H9 (cell line): ENCODE measurements at regions not wholly inside any gene's neighbourhood (a gene's known extent, or its start where the extent isn't known, plus 50 kb on each side); places are given as distances from the start of the nearest gene placed in this dataset.
"Not testable (repeated sequence)": the region's sequence is repeated elsewhere in the genome, so short reads cannot be mapped to it uniquely, and the experiment has no call there.

Experiments
- DNase-seq: peaks from one replicate; pipeline ENCODE4 v3.0.0-alpha.2; 2017
- H2AFZ ChIP-seq: one replicate; pipeline ENCODE4 v1.6.1; 2013; ENCODE audit warnings: mild to moderate bottlenecking, low read length, control low read depth, moderate library complexity
- H2AK5ac ChIP-seq: 2 replicates; pipeline ENCODE4 v1.6.1; 2013; ENCODE audit warnings: low read length, control low read depth, mixed read lengths; ENCODE audit not compliant: insufficient read length
- H2BK120ac ChIP-seq: one replicate; pipeline ENCODE4 v1.6.1; 2013; ENCODE audit warnings: low read depth, mild to moderate bottlenecking, low read length, control low read depth, inconsistent platforms; ENCODE audit not compliant: poor library complexity, severe bottlenecking
- H2BK12ac ChIP-seq: 2 replicates; pipeline ENCODE4 v1.6.1; 2013; ENCODE audit warnings: low read length, control low read depth, mixed read lengths, low read depth; ENCODE audit not compliant: insufficient read length
- H2BK15ac ChIP-seq: 2 replicates; pipeline ENCODE4 v1.6.1; 2013; ENCODE audit warnings: low read depth, low read length, control low read depth
- H2BK20ac ChIP-seq: one replicate; pipeline ENCODE4 v1.6.1; 2013; ENCODE audit warnings: low read depth, mild to moderate bottlenecking, low read length, control low read depth, inconsistent platforms; ENCODE audit not compliant: poor library complexity, severe bottlenecking
- H2BK5ac ChIP-seq: 2 replicates; pipeline ENCODE4 v1.6.1; 2013; ENCODE audit warnings: low read length, control low read depth, mixed read lengths; ENCODE audit not compliant: insufficient read length
- H3K14ac ChIP-seq: 2 replicates; pipeline ENCODE4 v1.6.1; 2013; ENCODE audit warnings: low read length, control low read depth; ENCODE audit not compliant: insufficient read depth
- H3K18ac ChIP-seq: 2 replicates; pipeline ENCODE4 v1.6.1; 2013; ENCODE audit warnings: low read depth, mild to moderate bottlenecking, mixed read lengths, low read length, control low read depth; ENCODE audit not compliant: insufficient read length
- H3K23ac ChIP-seq: 2 replicates; pipeline ENCODE4 v1.6.1; 2013; ENCODE audit warnings: low read length, control low read depth, mixed read lengths, low read depth; ENCODE audit not compliant: insufficient read length
- H3K23me2 ChIP-seq: 2 replicates; pipeline ENCODE4 v1.6.1; 2013; ENCODE audit warnings: low read depth, mild to moderate bottlenecking, mixed read lengths, low read length, control low read depth; ENCODE audit not compliant: insufficient read length, poor library complexity, severe bottlenecking
- H3K27ac ChIP-seq: 2 replicates; pipeline ENCODE4 v1.5.1; 2013; ENCODE audit warnings: low read length, control low read depth, mixed read lengths, low read depth; ENCODE audit not compliant: insufficient read length
- H3K27me3 ChIP-seq: 2 replicates; pipeline ENCODE4 v1.6.1; 2013; ENCODE audit warnings: low read length, control low read depth, inconsistent platforms; ENCODE audit not compliant: insufficient read depth
- H3K4ac ChIP-seq: 2 replicates; pipeline ENCODE4 v1.6.1; 2013; ENCODE audit warnings: low read depth, mild to moderate bottlenecking, control low read depth, inconsistent platforms, low read length, moderate library complexity
- H3K4me1 ChIP-seq: 2 replicates; pipeline ENCODE4 v1.6.1; 2013; ENCODE audit warnings: low read length, control low read depth, inconsistent platforms; ENCODE audit not compliant: insufficient read depth
- H3K4me2 ChIP-seq: 2 replicates; pipeline ENCODE4 v1.6.1; 2013; ENCODE audit warnings: low read length, control low read depth, mixed read lengths; ENCODE audit not compliant: insufficient read length, insufficient read depth
- H3K56ac ChIP-seq: 2 replicates; pipeline ENCODE4 v1.6.1; 2013; ENCODE audit warnings: low read depth, mild to moderate bottlenecking, mixed read lengths, low read length, control low read depth; ENCODE audit not compliant: insufficient read length
- H3K79me1 ChIP-seq: 2 replicates; pipeline ENCODE4 v1.6.1; 2013; ENCODE audit warnings: low read depth, mild to moderate bottlenecking, moderate library complexity, low read length, control low read depth, inconsistent platforms; ENCODE audit not compliant: insufficient read depth, poor library complexity, severe bottlenecking
- H3K79me2 ChIP-seq: 2 replicates; pipeline ENCODE4 v1.6.1; 2013; ENCODE audit warnings: low read length, control low read depth, inconsistent platforms; ENCODE audit not compliant: insufficient read depth
- H3K9ac ChIP-seq: 2 replicates; pipeline ENCODE4 v1.6.1; 2013; ENCODE audit warnings: low read length, control low read depth, mixed read lengths; ENCODE audit not compliant: insufficient read length; ENCODE audit errors: extremely low read depth
- H3K9me3 ChIP-seq: one replicate; pipeline ENCODE4 v1.6.1; 2013; ENCODE audit warnings: low read depth, low read length, inconsistent platforms; ENCODE audit not compliant: control insufficient read depth
- H3T11ph ChIP-seq: one replicate; pipeline ENCODE4 v1.6.1; 2013; ENCODE audit warnings: mild to moderate bottlenecking, low read length, control low read depth, inconsistent platforms
- H4K20me1 ChIP-seq: one replicate; pipeline ENCODE4 v1.6.1; 2013; ENCODE audit not compliant: control insufficient read depth, insufficient read length, insufficient read depth
- H4K5ac ChIP-seq: 2 replicates; pipeline ENCODE4 v1.6.1; 2013; ENCODE audit warnings: low read depth, mild to moderate bottlenecking, mixed read lengths, low read length, control low read depth; ENCODE audit not compliant: insufficient read length
- H4K8ac ChIP-seq: replicated peaks from 2 replicates; pipeline ENCODE4 v1.6.1; 2013; ENCODE audit warnings: low read length, control low read depth, mixed read lengths, low read depth; ENCODE audit not compliant: insufficient read length
- H4K91ac ChIP-seq: 2 replicates; pipeline ENCODE4 v1.6.1; 2013; ENCODE audit warnings: low read depth, mild to moderate bottlenecking, moderate library complexity, mixed read lengths, low read length, control low read depth; ENCODE audit not compliant: insufficient read length
- H3K27ac Mint-ChIP-seq, 3 experiments: 2 replicates in 2 of 3; 3 replicates in 1 of 3; pipeline ENCODE4 v1.8.0; 2020 to 2021; ENCODE audit warnings: mixed read lengths in 3 of 3, mild to moderate bottlenecking in 1 of 3, moderate library complexity in 1 of 3
- H3K27me3 Mint-ChIP-seq: 2 replicates; pipeline ENCODE4 v1.8.0; 2021; ENCODE audit warnings: low read depth, mild to moderate bottlenecking, moderate library complexity, mixed read lengths
- H3K36me3 Mint-ChIP-seq, 3 experiments: 2 replicates in 2 of 3; 3 replicates in 1 of 3; pipeline ENCODE4 v1.8.0; 2020 to 2021; ENCODE audit warnings: low read depth in 3 of 3, mixed read lengths in 3 of 3; ENCODE audit not compliant: insufficient read depth in 1 of 3
- H3K4me1 Mint-ChIP-seq, 2 experiments: 2 replicates each; pipeline ENCODE4 v1.8.0; 2020; ENCODE audit warnings: mixed read lengths in 2 of 2
- H3K4me3 Mint-ChIP-seq, 2 experiments: 2 replicates in 1 of 2; 3 replicates in 1 of 2; pipeline ENCODE4 v1.8.0; 2020 to 2021; ENCODE audit warnings: mild to moderate bottlenecking in 2 of 2, mixed read lengths in 2 of 2, moderate library complexity in 1 of 2
- H3K9me3 Mint-ChIP-seq, 2 experiments: 2 replicates in 1 of 2; 3 replicates in 1 of 2; pipeline ENCODE4 v1.8.0; 2020; ENCODE audit warnings: mild to moderate bottlenecking in 2 of 2, mixed read lengths in 2 of 2, moderate library complexity in 1 of 2
- CTCF ChIP-seq: fragments of 200-600 bp; sonication (generic); conservative IDR thresholded peaks from 3 replicates; pipeline ENCODE4 v1.8.0; 2021; ENCODE audit warnings: antibody characterized with exemption, mild to moderate bottlenecking
- WGBS: extraction: QIAGEN DNeasy Blood & Tissue Kit; methylation state at CpG from one replicate; pipeline ENCODE4 v1.1.7; 2013; ENCODE audit warnings: missing lambda C conversion rate, low lambda C conversion rate, mixed read lengths; ENCODE audit not compliant: insufficient read length; ENCODE audit errors: extremely low coverage; 5-methylcytosine and 5-hydroxymethylcytosine counted together

- Histone ChIP-seq H3K9ac (no peak overlapping the region), H2BK12ac (no peak overlapping the region), H4K20me1 (no peaks in the 10 kb centered on the region), H2BK120ac (no peak overlapping the region), H3K79me2 (no peaks in the 10 kb centered on the region), H3K4me1 (no peaks in the 10 kb centered on the region), H3K23ac (no peak overlapping the region), H3K4me2 (no peak overlapping the region), H3K79me1 (no peaks in the 10 kb centered on the region), H3T11ph (no peak overlapping the region), H2BK20ac (no peak overlapping the region), H3K27me3 (no peaks in the 10 kb centered on the region), H3K23me2 (no peaks in the 10 kb centered on the region), H3K14ac (no peak overlapping the region), H2AK5ac (no peak overlapping the region), H2AFZ (no peak overlapping the region), H4K91ac (no peak overlapping the region), H2BK15ac (no peak overlapping the region), H3K4ac (no peak overlapping the region), H3K9me3 (peaks cover 42% of the 10 kb centered on the region), H3K27ac (no peak overlapping the region), H4K8ac (no peak overlapping the region), H2BK5ac (no peak overlapping the region), H3K56ac (no peak overlapping the region), H4K5ac (no peak overlapping the region), H3K18ac (no peak overlapping the region)
- Mint-ChIP-seq H3K36me3 (peaks cover 12 to 28% (median 26%) of the 10 kb centered on the region in 3 experiments; a peak in 6 of 7 replicates), H3K27ac (no peak overlapping the region), H3K9me3 (peaks cover 79 to 86% of the 10 kb centered on the region in 2 experiments), H3K27me3 (peaks cover 5% of the 10 kb centered on the region), H3K4me3 (no peak overlapping the region), H3K4me1 (no peaks in the 10 kb centered on the region)
- no CpG with 5 or more reads among the region's 10 CpGs for WGBS
- DNase-seq = no peak
- TF ChIP-seq CTCF = no peak
Observed at GRCh38 chr9:65403721-65404120, 118.7 kb upstream of the FOXD4L5 start.

- not testable (repeated sequence) for H4K5ac ChIP-seq, H3K23ac ChIP-seq, H3K4me1 Mint-ChIP-seq, H3T11ph ChIP-seq, H4K91ac ChIP-seq, H3K9ac ChIP-seq, H2BK20ac ChIP-seq, H3K4me2 ChIP-seq, H2BK5ac ChIP-seq, H3K27ac Mint-ChIP-seq, H2AFZ ChIP-seq, H3K79me2 ChIP-seq, H4K8ac ChIP-seq, H3K27me3 ChIP-seq, H2AK5ac ChIP-seq, H2BK120ac ChIP-seq, H3K27me3 Mint-ChIP-seq, H3K18ac ChIP-seq, H3K56ac ChIP-seq, H3K4me1 ChIP-seq, H3K23me2 ChIP-seq, H3K4ac ChIP-seq, H3K79me1 ChIP-seq, H3K4me3 Mint-ChIP-seq, H3K27ac ChIP-seq, H4K20me1 ChIP-seq, H3K14ac ChIP-seq, H2BK15ac ChIP-seq, DNase-seq, H2BK12ac ChIP-seq
- H3K36me3 Mint-ChIP-seq = peaks cover 10 to 24% (median 23%) of the 10 kb centered on the region in 3 experiments; a peak in 6 of 7 replicates
- WGBS = no CpG with 5 or more reads among the region's 11 CpGs
- H3K9me3 ChIP-seq = peaks cover 36% of the 10 kb centered on the region
- peaks cover 77 to 84% of the 10 kb centered on the region in 2 experiments for H3K9me3 Mint-ChIP-seq
Observed at GRCh38 chr9:65403072-65403471, 118.1 kb upstream of the FOXD4L5 start.
